Lung (tissue), 11 donors: ENCODE measurements at regions not wholly inside any gene's neighbourhood (a gene's known extent, or its start where the extent isn't known, plus 50 kb on each side); places are given as distances from the start of the nearest gene placed in this dataset.
A peak's percentile ranks its signal among the peaks of the same experiment; 100 is the strongest.

Source experiments
- ATAC-seq: fragments of 200-7000 bp; cut with Tn5 transposase; one replicate; pipeline ENCODE4 v1.9.1; 2020; ENCODE audit warnings: moderate number of reproducible peaks; ENCODE audit not compliant: insufficient read depth, low FRiP score
- DNase-seq, 3 donors: peaks; one replicate each; pipeline ENCODE4 v3.0.0-alpha.2; 2013 to 2017
- H3K27ac ChIP-seq, 2 donors: one replicate each; pipeline ENCODE4 v1.5.1; 2013; ENCODE audit warnings: mild to moderate bottlenecking in 2 of 2, moderate library complexity in 2 of 2, control low read depth in 1 of 2, inconsistent platforms in 1 of 2, low read depth in 1 of 2, low read length in 1 of 2
- H3K27me3 ChIP-seq, 3 donors: one replicate each; pipeline ENCODE4 v1.5.1; 2013; ENCODE audit warnings: low read length in 2 of 3; ENCODE audit not compliant: control insufficient read depth in 3 of 3, insufficient read depth in 3 of 3
- H3K36me3 ChIP-seq, 4 donors: one replicate each; pipeline ENCODE4 v1.5.1; 2013; ENCODE audit warnings: low read length in 4 of 4, mild to moderate bottlenecking in 1 of 4, moderate library complexity in 1 of 4; ENCODE audit not compliant: control insufficient read depth in 4 of 4, insufficient read depth in 4 of 4
- H3K4me1 ChIP-seq, 5 donors: one replicate each; pipeline ENCODE4 v1.5.1; 2013; ENCODE audit warnings: low read length in 5 of 5, mild to moderate bottlenecking in 2 of 5, moderate library complexity in 1 of 5; ENCODE audit not compliant: control insufficient read depth in 5 of 5, insufficient read depth in 5 of 5
- H3K4me3 ChIP-seq: one replicate; pipeline ENCODE4 v1.5.1; 2013; ENCODE audit warnings: mild to moderate bottlenecking, control low read depth, moderate library complexity
- H3K9ac ChIP-seq, 2 donors: one replicate each; pipeline ENCODE4 v1.5.1; 2013; ENCODE audit warnings: low read length in 2 of 2, control low read depth in 1 of 2; ENCODE audit not compliant: insufficient read depth in 1 of 2
- H3K9me3 ChIP-seq, 4 donors: one replicate each; pipeline ENCODE4 v1.5.1; 2013; ENCODE audit warnings: low read length in 3 of 4, mild to moderate bottlenecking in 1 of 4, moderate library complexity in 1 of 4; ENCODE audit not compliant: control insufficient read depth in 4 of 4, insufficient read depth in 3 of 4
- CTCF ChIP-seq: IDR thresholded peaks from 2 replicates; pipeline ENCODE4 v1.5.1; 2012; ENCODE audit warnings: mild to moderate bottlenecking; ENCODE audit errors: control extremely low read depth, extremely low read depth
- WGBS, 2 donors: extraction: QIAGEN DNeasy Blood & Tissue Kit; methylation state at CpG; one replicate each; pipeline ENCODE4 v1.1.7; 2013; 5-methylcytosine and 5-hydroxymethylcytosine counted together
- donor health status: control.
- donor health status: control.
- donor health status: Bipolar disorder and iron deficiency.
- donor health status: healthy.
- donor health status: DM: yes; HTN: yes; CAD: no.

- H3K9me3 ChIP-seq = no peaks in the 10 kb centered on the region
- no peak for ATAC-seq
- TF ChIP-seq CTCF = no peak
- H3K4me3 ChIP-seq = no peak overlapping the region
- peaks cover 0 to 2% (median 0%) of the 10 kb centered on the region in 5 donors for H3K4me1 ChIP-seq
- DNase-seq = no peak
- no peak overlapping the region for H3K9ac ChIP-seq
- no peaks in the 10 kb centered on the region for H3K27me3 ChIP-seq
- H3K27ac ChIP-seq = no peak overlapping the region
- H3K36me3 ChIP-seq = no peaks in the 10 kb centered on the region
These were observed 136.8 kb upstream of the PTPRK start for GRCh38 chr6:128657181-128657580.

- no peak for TF ChIP-seq CTCF
- H3K9me3 ChIP-seq = no peaks in the 10 kb centered on the region
- no peak for DNase-seq
- H3K36me3 ChIP-seq = no peaks in the 10 kb centered on the region
- no peak overlapping the region for H3K27ac ChIP-seq
- H3K4me3 ChIP-seq = no peak overlapping the region
- H3K4me1 ChIP-seq = peaks cover 0 to 2% (median 0%) of the 10 kb centered on the region in 5 donors
- no peak overlapping the region for H3K9ac ChIP-seq
- 52 to 76% methylated on average over 1 of the region's 1 CpG for WGBS, 2 donors
- no peaks in the 10 kb centered on the region for H3K27me3 ChIP-seq
- ATAC-seq = no peak
These were observed 135.6 kb upstream of the PTPRK start for GRCh38 chr6:128655978-128656498.

GRCh38 chr6:128648022-128648598, 127.7 kb upstream of the PTPRK start:
- Histone ChIP-seq H3K4me1 (peaks cover 0 to 6% (median 0%) of the 10 kb centered on the region in 5 donors), H3K4me3 (no peak overlapping the region), H3K9ac (no peak overlapping the region), H3K36me3 (no peaks in the 10 kb centered on the region), H3K9me3 (no peaks in the 10 kb centered on the region), H3K27ac (peak overlapping the region in 1 of 2 donors; percentile 16), H3K27me3 (no peaks in the 10 kb centered on the region)
- no peak for TF ChIP-seq CTCF
- DNase-seq = no peak
- 70% methylated on average over 2 of the region's 2 CpGs for WGBS, 2 donors
- no peak for ATAC-seq

- Histone ChIP-seq H3K9me3 (no peaks in the 10 kb centered on the region), H3K36me3 (no peaks in the 10 kb centered on the region), H3K4me1 (peaks cover 0 to 3% (median 0%) of the 10 kb centered on the region in 5 donors), H3K4me3 (no peak overlapping the region), H3K9ac (no peak overlapping the region), H3K27ac (no peak overlapping the region), H3K27me3 (no peaks in the 10 kb centered on the region)
- no peak for DNase-seq
- TF ChIP-seq CTCF = no peak
- ATAC-seq = no peak
- 73 to 96% methylated on average over 1 of the region's 1 CpG for WGBS, 2 donors
These were observed 121.7 kb upstream of the PTPRK start for GRCh38 chr6:128642132-128642531.
